HepG2 (cell line): ENCODE measurements at regions not wholly inside any gene's neighbourhood (a gene's known extent, or its start where the extent isn't known, plus 50 kb on each side); places are given as distances from the start of the nearest gene placed in this dataset.

ENCODE experiments used
- AKNA ChIP-seq: sonication (generic); formaldehyde crosslinking; IDR thresholded peaks from 2 replicates; pipeline ENCODE4 v1.4.0; 2020; ENCODE audit warnings: missing genetic modification reagents, borderline replicate concordance
- CTCF ChIP-seq: sonication (generic); formaldehyde crosslinking; IDR thresholded peaks from 2 replicates; pipeline ENCODE4 v1.5.0; 2020; ENCODE audit warnings: mild to moderate bottlenecking, missing genetic modification reagents, moderate library complexity
- JUND ChIP-seq: sonication (generic); formaldehyde crosslinking; IDR thresholded peaks from 2 replicates; pipeline ENCODE4 v1.8.0; 2022; ENCODE audit warnings: mild to moderate bottlenecking, missing genetic modification reagents
- MYPOP ChIP-seq: sonication (generic); formaldehyde crosslinking; IDR thresholded peaks from 2 replicates; pipeline ENCODE4 v1.8.1; 2023; ENCODE audit warnings: mild to moderate bottlenecking, moderate library complexity, missing genetic modification reagents
- PBX3 ChIP-seq: sonication (generic); formaldehyde crosslinking; IDR thresholded peaks from 2 replicates; pipeline ENCODE4 v1.8.1; 2023; ENCODE audit warnings: missing genetic modification reagents, inconsistent platforms, borderline replicate concordance
- POLR2AphosphoS5 ChIP-seq: IDR thresholded peaks from 2 replicates; pipeline ENCODE4 v1.6.1; 2012; ENCODE audit warnings: low read depth, low read length
- ZNF24 ChIP-seq: fragments of 450-650 bp; IDR thresholded peaks from 2 replicates; pipeline ENCODE4 v1.6.1; 2017; ENCODE audit warnings: antibody characterized with exemption, mild to moderate bottlenecking
- ZNF282 ChIP-seq: fragments of 450-650 bp; IDR thresholded peaks from 2 replicates; pipeline ENCODE4 v1.6.1; 2018; ENCODE audit not compliant: partially characterized antibody
- ZNF496 ChIP-seq: sonication (generic); formaldehyde crosslinking; IDR thresholded peaks from 2 replicates; pipeline ENCODE4 v1.8.1; 2023; ENCODE audit warnings: mild to moderate bottlenecking, moderate library complexity, missing genetic modification reagents; ENCODE audit not compliant: insufficient replicate concordance
- TF ChIP-seq, protein P1 (sequence below): IDR thresholded peaks from 2 replicates; pipeline ENCODE4 v1.6.1; 2012; ENCODE audit warnings: low read depth, low read length, improper control_type of control experiment
- TF ChIP-seq, protein P2 (sequence below): sonication (generic); formaldehyde crosslinking; IDR thresholded peaks from 2 replicates; pipeline ENCODE4 v1.4.0; 2020; ENCODE audit warnings: missing genetic modification reagents

DNA sequence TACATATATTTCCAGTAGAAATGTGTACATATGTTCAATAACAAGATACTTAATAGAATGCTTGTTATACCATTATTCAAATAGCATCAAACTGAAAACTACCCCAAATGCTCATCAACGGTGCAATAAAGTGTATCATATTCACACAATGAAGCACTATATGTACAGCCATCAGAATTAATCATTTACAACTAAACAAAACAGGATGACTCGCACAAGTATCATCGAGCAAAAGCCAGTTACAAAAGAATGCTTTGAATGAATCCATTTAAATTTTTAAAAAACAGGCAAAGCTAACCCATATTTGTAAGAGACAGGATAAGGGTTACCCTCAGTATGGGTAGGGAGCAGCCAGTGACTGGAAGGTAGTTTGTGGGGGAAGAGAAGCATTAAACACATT lies 132.8 kb upstream of the PDE1A start:
- no peak for TF ChIP-seq ZNF496 (CRISPR knock-in tag)
- no peak for TF ChIP-seq ZNF282
- TF ChIP-seq CTCF (CRISPR knock-in tag) = no peak
- no peak for TF ChIP-seq AKNA
- TF ChIP-seq, protein P1, sequence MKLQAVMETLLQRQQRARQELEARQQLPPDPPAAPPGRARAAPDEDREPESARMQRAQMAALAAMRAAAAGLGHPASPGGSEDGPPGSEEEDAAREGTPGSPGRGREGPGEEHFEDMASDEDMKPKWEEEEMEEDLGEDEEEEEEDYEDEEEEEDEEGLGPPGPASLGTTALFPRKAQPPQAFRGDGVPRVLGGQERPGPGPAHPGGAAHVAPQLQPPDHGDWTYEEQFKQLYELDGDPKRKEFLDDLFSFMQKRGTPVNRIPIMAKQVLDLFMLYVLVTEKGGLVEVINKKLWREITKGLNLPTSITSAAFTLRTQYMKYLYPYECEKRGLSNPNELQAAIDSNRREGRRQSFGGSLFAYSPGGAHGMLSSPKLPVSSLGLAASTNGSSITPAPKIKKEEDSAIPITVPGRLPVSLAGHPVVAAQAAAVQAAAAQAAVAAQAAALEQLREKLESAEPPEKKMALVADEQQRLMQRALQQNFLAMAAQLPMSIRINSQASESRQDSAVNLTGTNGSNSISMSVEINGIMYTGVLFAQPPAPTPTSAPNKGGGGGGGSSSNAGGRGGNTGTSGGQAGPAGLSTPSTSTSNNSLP = no peak
- TF ChIP-seq, protein P2, sequence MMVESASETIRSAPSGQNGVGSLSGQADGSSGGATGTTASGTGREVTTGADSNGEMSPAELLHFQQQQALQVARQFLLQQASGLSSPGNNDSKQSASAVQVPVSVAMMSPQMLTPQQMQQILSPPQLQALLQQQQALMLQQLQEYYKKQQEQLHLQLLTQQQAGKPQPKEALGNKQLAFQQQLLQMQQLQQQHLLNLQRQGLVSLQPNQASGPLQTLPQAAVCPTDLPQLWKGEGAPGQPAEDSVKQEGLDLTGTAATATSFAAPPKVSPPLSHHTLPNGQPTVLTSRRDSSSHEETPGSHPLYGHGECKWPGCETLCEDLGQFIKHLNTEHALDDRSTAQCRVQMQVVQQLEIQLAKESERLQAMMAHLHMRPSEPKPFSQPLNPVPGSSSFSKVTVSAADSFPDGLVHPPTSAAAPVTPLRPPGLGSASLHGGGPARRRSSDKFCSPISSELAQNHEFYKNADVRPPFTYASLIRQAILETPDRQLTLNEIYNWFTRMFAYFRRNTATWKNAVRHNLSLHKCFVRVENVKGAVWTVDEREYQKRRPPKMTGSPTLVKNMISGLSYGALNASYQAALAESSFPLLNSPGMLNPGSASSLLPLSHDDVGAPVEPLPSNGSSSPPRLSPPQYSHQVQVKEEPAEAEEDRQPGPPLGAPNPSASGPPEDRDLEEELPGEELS (CRISPR knock-in tag) = no peak
- no peak for TF ChIP-seq POLR2AphosphoS5
- no peak for TF ChIP-seq JUND
- TF ChIP-seq PBX3 (CRISPR knock-in tag) = no peak
- TF ChIP-seq MYPOP = no peak
- no peak for TF ChIP-seq ZNF24
